Panc1 (cell line): ENCODE measurements at regions not wholly inside any gene's neighbourhood (a gene's known extent, or its start where the extent isn't known, plus 50 kb on each side); places are given as distances from the start of the nearest gene placed in this dataset.

Source experiments
- POLR2AphosphoS5 ChIP-seq: IDR thresholded peaks from 2 replicates; pipeline ENCODE4 v1.6.1; 2012; ENCODE audit warnings: mild to moderate bottlenecking, low read depth, low read length, moderate library complexity
- SIN3A ChIP-seq: IDR thresholded peaks from 2 replicates; pipeline ENCODE4 v1.6.1; 2012; ENCODE audit warnings: low read depth, mild to moderate bottlenecking, low read length, moderate library complexity, borderline replicate concordance; ENCODE audit not compliant: insufficient read depth
- TCF7L2 ChIP-seq: IDR thresholded peaks from 2 replicates; pipeline ENCODE4 v1.6.1; 2011; ENCODE audit warnings: mild to moderate bottlenecking, low read depth, low read length, inconsistent platforms
- TF ChIP-seq, protein P1 (sequence below): fragments of 450-650 bp; IDR thresholded peaks from 2 replicates; pipeline ENCODE4 v1.5.1; 2017; ENCODE audit warnings: mild to moderate bottlenecking
- TF ChIP-seq, protein P2 (sequence below), 2 experiments: IDR thresholded peaks; 2 replicates each; pipeline ENCODE4 v1.6.1; 2011 to 2012; ENCODE audit warnings: low read depth in 2 of 2, control low read depth in 1 of 2, low read length in 1 of 2, mild to moderate bottlenecking in 1 of 2, moderate library complexity in 1 of 2; ENCODE audit not compliant: insufficient read depth in 1 of 2

DNA sequence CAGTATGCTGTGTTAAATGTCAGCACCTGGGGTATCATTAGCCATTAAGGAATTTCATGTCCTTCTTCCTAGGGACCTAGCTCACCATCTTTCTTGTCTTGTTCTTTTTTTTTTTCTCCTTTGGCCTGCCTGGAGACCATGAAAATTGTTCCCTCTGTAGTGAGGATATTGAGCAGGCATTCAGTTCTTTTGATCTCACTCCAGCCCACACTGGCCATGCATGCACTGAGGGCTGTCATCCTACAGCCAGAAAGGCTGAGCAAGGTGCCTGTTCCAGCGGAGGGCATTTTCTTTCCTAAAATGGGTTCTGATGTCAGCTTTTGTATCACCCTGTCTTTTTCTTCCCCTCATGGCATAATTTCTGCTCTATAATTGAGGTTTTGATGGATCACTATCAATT, 275.9 kb upstream of the HAND2 start:
- TF ChIP-seq TCF7L2 (no peak), POLR2AphosphoS5 (no peak), SIN3A (no peak)
- TF ChIP-seq, protein P1, sequence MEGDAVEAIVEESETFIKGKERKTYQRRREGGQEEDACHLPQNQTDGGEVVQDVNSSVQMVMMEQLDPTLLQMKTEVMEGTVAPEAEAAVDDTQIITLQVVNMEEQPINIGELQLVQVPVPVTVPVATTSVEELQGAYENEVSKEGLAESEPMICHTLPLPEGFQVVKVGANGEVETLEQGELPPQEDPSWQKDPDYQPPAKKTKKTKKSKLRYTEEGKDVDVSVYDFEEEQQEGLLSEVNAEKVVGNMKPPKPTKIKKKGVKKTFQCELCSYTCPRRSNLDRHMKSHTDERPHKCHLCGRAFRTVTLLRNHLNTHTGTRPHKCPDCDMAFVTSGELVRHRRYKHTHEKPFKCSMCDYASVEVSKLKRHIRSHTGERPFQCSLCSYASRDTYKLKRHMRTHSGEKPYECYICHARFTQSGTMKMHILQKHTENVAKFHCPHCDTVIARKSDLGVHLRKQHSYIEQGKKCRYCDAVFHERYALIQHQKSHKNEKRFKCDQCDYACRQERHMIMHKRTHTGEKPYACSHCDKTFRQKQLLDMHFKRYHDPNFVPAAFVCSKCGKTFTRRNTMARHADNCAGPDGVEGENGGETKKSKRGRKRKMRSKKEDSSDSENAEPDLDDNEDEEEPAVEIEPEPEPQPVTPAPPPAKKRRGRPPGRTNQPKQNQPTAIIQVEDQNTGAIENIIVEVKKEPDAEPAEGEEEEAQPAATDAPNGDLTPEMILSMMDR, result no peak
- TF ChIP-seq, protein P2, sequence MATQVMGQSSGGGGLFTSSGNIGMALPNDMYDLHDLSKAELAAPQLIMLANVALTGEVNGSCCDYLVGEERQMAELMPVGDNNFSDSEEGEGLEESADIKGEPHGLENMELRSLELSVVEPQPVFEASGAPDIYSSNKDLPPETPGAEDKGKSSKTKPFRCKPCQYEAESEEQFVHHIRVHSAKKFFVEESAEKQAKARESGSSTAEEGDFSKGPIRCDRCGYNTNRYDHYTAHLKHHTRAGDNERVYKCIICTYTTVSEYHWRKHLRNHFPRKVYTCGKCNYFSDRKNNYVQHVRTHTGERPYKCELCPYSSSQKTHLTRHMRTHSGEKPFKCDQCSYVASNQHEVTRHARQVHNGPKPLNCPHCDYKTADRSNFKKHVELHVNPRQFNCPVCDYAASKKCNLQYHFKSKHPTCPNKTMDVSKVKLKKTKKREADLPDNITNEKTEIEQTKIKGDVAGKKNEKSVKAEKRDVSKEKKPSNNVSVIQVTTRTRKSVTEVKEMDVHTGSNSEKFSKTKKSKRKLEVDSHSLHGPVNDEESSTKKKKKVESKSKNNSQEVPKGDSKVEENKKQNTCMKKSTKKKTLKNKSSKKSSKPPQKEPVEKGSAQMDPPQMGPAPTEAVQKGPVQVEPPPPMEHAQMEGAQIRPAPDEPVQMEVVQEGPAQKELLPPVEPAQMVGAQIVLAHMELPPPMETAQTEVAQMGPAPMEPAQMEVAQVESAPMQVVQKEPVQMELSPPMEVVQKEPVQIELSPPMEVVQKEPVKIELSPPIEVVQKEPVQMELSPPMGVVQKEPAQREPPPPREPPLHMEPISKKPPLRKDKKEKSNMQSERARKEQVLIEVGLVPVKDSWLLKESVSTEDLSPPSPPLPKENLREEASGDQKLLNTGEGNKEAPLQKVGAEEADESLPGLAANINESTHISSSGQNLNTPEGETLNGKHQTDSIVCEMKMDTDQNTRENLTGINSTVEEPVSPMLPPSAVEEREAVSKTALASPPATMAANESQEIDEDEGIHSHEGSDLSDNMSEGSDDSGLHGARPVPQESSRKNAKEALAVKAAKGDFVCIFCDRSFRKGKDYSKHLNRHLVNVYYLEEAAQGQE (IDR thresholded peaks at IDR 0.05; ENCODE audit: insufficient read depth in 1 of 2, low read depth in 2 of 2, low read length in 1 of 2), result no peak
